AG09309 (cell line): ENCODE measurements at regions not wholly inside any gene's neighbourhood (a gene's known extent, or its start where the extent isn't known, plus 50 kb on each side); places are given as distances from the start of the nearest gene placed in this dataset.

ENCODE experiments used
- DNase-seq: peaks from one replicate; pipeline ENCODE4 v3.0.0-alpha.2; 2010; ENCODE audit warnings: low read depth
- H3K4me3 ChIP-seq: 2 replicates; pipeline ENCODE4 v1.5.1; 2011; ENCODE audit warnings: mild to moderate bottlenecking, low read depth, low read length, moderate library complexity; ENCODE audit not compliant: control insufficient read depth
- TF ChIP-seq, protein P1 (sequence below): IDR thresholded peaks from 2 replicates; pipeline ENCODE4 v1.5.1; 2011; ENCODE audit warnings: mild to moderate bottlenecking, low read depth, low read length, inconsistent platforms; ENCODE audit not compliant: insufficient read depth, control insufficient read depth; ENCODE audit errors: missing control alignments

- TF ChIP-seq, protein P1, sequence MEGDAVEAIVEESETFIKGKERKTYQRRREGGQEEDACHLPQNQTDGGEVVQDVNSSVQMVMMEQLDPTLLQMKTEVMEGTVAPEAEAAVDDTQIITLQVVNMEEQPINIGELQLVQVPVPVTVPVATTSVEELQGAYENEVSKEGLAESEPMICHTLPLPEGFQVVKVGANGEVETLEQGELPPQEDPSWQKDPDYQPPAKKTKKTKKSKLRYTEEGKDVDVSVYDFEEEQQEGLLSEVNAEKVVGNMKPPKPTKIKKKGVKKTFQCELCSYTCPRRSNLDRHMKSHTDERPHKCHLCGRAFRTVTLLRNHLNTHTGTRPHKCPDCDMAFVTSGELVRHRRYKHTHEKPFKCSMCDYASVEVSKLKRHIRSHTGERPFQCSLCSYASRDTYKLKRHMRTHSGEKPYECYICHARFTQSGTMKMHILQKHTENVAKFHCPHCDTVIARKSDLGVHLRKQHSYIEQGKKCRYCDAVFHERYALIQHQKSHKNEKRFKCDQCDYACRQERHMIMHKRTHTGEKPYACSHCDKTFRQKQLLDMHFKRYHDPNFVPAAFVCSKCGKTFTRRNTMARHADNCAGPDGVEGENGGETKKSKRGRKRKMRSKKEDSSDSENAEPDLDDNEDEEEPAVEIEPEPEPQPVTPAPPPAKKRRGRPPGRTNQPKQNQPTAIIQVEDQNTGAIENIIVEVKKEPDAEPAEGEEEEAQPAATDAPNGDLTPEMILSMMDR = no peak
- no peak for DNase-seq
- H3K4me3 ChIP-seq = no peak overlapping the region
Observed at GRCh38 chr2:21757805-21758430, 634.1 kb downstream of the TDRD15 start.

DNA sequence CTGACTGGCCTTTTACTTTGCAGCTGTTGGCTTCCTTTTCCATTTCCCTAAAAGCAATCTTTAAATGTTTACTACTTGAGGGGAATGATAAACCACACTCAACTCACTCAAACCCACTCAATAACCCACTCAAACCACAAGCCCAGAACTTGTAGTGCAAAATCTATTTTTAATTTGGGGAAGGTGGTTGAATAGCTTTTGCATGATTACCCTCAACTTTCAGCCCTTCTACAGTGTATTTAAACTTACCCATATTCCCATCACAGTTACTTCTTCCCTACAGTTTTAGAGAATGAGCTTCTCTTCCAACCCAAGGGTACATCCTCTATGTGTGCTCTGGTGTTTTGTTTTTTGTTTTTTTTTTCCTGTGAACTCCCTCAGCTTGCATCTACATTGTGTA is 636.1 kb downstream of the TDRD15 start:
- DNase-seq = no peak
- H3K4me3 ChIP-seq = no peak overlapping the region
- TF ChIP-seq, protein P1 = no peak

GRCh38 chr2:21761361-21761760 is 637.6 kb downstream of the TDRD15 start:
- H3K4me3 ChIP-seq = no peak overlapping the region
- TF ChIP-seq, protein P1 = no peak
- DNase-seq = no peak

- no peak for DNase-seq
Observed at GRCh38 chr2:21763501-21763900, 639.7 kb downstream of the TDRD15 start.

GRCh38 chr2:21770787-21771186 is 647.0 kb downstream of the TDRD15 start:
- no peak overlapping the region for H3K4me3 ChIP-seq
- DNase-seq = no peak

More at GRCh38 chr2:21763501-21763900, 639.7 kb downstream of the TDRD15 start:
- TF ChIP-seq, protein P1 = no peak
- no peak overlapping the region for H3K4me3 ChIP-seq

DNA sequence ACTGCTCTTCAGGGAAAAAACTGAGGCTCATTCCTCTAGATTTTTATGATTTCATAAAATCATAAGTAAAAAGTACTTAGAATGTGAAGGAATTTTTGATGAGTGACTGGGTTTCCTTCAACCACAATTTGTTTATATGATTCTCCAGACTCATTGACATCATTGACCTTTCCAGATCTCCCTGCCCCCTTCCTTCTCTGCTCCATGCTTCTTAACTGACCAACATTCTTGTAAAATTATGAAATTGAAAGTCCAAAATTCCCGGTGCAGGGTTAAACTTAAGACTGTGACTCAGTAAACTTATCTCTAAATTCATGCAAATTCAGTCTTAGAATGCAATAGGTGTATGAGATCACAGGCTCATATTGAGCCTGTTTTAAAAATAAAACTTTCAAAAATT is 648.9 kb downstream of the TDRD15 start:
- H3K4me3 ChIP-seq = no peak overlapping the region
- TF ChIP-seq, protein P1 = no peak
- DNase-seq = peak; percentile 39

More at GRCh38 chr2:21770787-21771186, 647.0 kb downstream of the TDRD15 start:
- TF ChIP-seq, protein P1 = no peak
